HG03159 (cell line): ENCODE measurements at regions not wholly inside any gene's neighbourhood (a gene's known extent, or its start where the extent isn't known, plus 50 kb on each side); places are given as distances from the start of the nearest gene placed in this dataset.
A peak's percentile ranks its signal among the peaks of the same experiment; 100 is the strongest.
"Not testable (repeated sequence)": the region's sequence is repeated elsewhere in the genome, so short reads cannot be mapped to it uniquely, and the experiment has no call there.

ENCODE experiments used
- ATAC-seq: cut with Tn5 transposase; IDR thresholded peaks from one replicate; pipeline ENCODE4 v1.9.1; 2021; ENCODE audit warnings: mild to moderate bottlenecking, moderate library complexity; ENCODE audit not compliant: unreplicated experiment

GRCh38 chr12:31162896-31163560 lies 89.4 kb downstream of the DDX11 start:
- ATAC-seq: not testable (repeated sequence)

- not testable (repeated sequence) for ATAC-seq
Measured at GRCh38 chr12:31174293-31174692, 100.6 kb downstream of the DDX11 start.

GRCh38 chr12:31177514-31177913 lies 103.9 kb downstream of the DDX11 start:
- ATAC-seq: not testable (repeated sequence)

GRCh38 chr12:31178875-31179274 lies 105.2 kb downstream of the DDX11 start:
- not testable (repeated sequence) for ATAC-seq

- ATAC-seq: not testable (repeated sequence)
Measured at GRCh38 chr12:31179627-31180237, 106.1 kb downstream of the DDX11 start.

GRCh38 chr12:31182571-31182970 lies 108.9 kb downstream of the DDX11 start:
- not testable (repeated sequence) for ATAC-seq

- not testable (repeated sequence) for ATAC-seq
Measured at GRCh38 chr12:31183107-31183506, 109.4 kb downstream of the DDX11 start.

GRCh38 chr12:31183899-31184298 lies 110.2 kb downstream of the DDX11 start:
- ATAC-seq: not testable (repeated sequence)

GRCh38 chr12:31184667-31185066 lies 111.0 kb downstream of the DDX11 start:
- ATAC-seq: not testable (repeated sequence)

GRCh38 chr12:31192689-31193088 lies 119.0 kb downstream of the DDX11 start:
- ATAC-seq: not testable (repeated sequence)

GRCh38 chr12:31195620-31196019 lies 122.0 kb downstream of the DDX11 start:
- ATAC-seq: not testable (repeated sequence)

GRCh38 chr12:31199476-31199875 lies 125.8 kb downstream of the DDX11 start:
- ATAC-seq: not testable (repeated sequence)

- no peak for ATAC-seq
Measured at GRCh38 chr12:31201382-31201781, 124.6 kb downstream of the SINHCAF start.

GRCh38 chr12:31203261-31203660 lies 122.7 kb downstream of the SINHCAF start:
- ATAC-seq: no peak

GRCh38 chr12:31205054-31205453 lies 120.9 kb downstream of the SINHCAF start:
- peak; percentile 94 for ATAC-seq

GRCh38 chr12:31206038-31206670 lies 119.8 kb downstream of the SINHCAF start:
- ATAC-seq: no peak

GRCh38 chr12:31207799-31208465 lies 118.0 kb downstream of the SINHCAF start:
- ATAC-seq: no peak

GRCh38 chr12:31210104-31210503 lies 115.8 kb downstream of the SINHCAF start:
- ATAC-seq: no peak

- ATAC-seq: no peak
Measured at GRCh38 chr12:31210541-31210940, 115.4 kb downstream of the SINHCAF start.

- no peak for ATAC-seq
Measured at GRCh38 chr12:31214626-31215517, 111.1 kb downstream of the SINHCAF start.
